ENCODE measurements at regions not wholly inside any gene's neighbourhood (a gene's known extent, or its start where the extent isn't known, plus 50 kb on each side); places are given as distances from the start of the nearest gene placed in this dataset.

- no peak overlapping the region for H3K14ac ChIP-seq (ENCODE audit: low read length)
- no peaks in the 10 kb centered on the region for H3K27me3 ChIP-seq (ENCODE audit: insufficient read depth, low read length)
- no peaks in the 10 kb centered on the region for H3K9me3 ChIP-seq (ENCODE audit: insufficient read depth, low read depth, low read length)
- H2BK120ac ChIP-seq (ENCODE audit: insufficient read depth, low read length, poor library complexity): no peak overlapping the region
- no peak overlapping the region for H2AK5ac ChIP-seq (ENCODE audit: low read length)
- H3K9ac ChIP-seq (ENCODE audit: low read length): no peak overlapping the region
- no peak overlapping the region for H2AFZ ChIP-seq (ENCODE audit: insufficient read depth, low read length, poor library complexity)
- H3K27ac ChIP-seq (ENCODE audit: low read depth, low read length): no peak overlapping the region
- no peak overlapping the region for H3K23ac ChIP-seq (ENCODE audit: low read length)
- H3K36me3 ChIP-seq (ENCODE audit: control insufficient read depth in 1 of 2, insufficient read depth in 2 of 2, low read length in 2 of 2): no peaks in the 10 kb centered on the region
- no peaks in the 10 kb centered on the region for H3K79me2 ChIP-seq (ENCODE audit: control insufficient read depth, insufficient read depth, low read length, poor library complexity)
- H3K4ac ChIP-seq (ENCODE audit: low read depth, low read length): no peak overlapping the region
- no CpG with 5 or more reads among the region's 8 CpGs for WGBS (ENCODE audit: extremely low coverage, insufficient coverage, insufficient read length)
- no peak overlapping the region for H3K4me3 ChIP-seq (ENCODE audit: low read depth, low read length)
- H4K8ac ChIP-seq (ENCODE audit: low read depth, low read length): no peak overlapping the region
- no peak overlapping the region for H3K18ac ChIP-seq (ENCODE audit: low read length)
- no peaks in the 10 kb centered on the region for H3K4me1 ChIP-seq (ENCODE audit: control insufficient read depth in 1 of 2, insufficient read depth in 2 of 2, low read length in 2 of 2)
- no peak overlapping the region for H3K4me2 ChIP-seq (ENCODE audit: low read length)
- H4K91ac ChIP-seq (ENCODE audit: low read depth, low read length): no peak overlapping the region
- no peak overlapping the region for H4K12ac ChIP-seq (ENCODE audit: low read depth, low read length)
- DNase-seq: peak; percentile 15 to 49
- no peak overlapping the region for H2BK5ac ChIP-seq (ENCODE audit: low read depth, low read length, poor library complexity)
- no peaks in the 10 kb centered on the region for H3K79me1 ChIP-seq (ENCODE audit: low read length)
- no peak overlapping the region for H2BK12ac ChIP-seq (ENCODE audit: low read length)
These were observed 197.1 kb upstream of the ARHGAP20 start for GRCh38 chr11:110909336-110909735.

GRCh38 chr11:110908401-110909105, 196.3 kb upstream of the ARHGAP20 start:
- H3K18ac ChIP-seq (ENCODE audit: low read length): no peak overlapping the region
- no peak overlapping the region for H2AFZ ChIP-seq (ENCODE audit: insufficient read depth, low read length, poor library complexity)
- no peak overlapping the region for H4K91ac ChIP-seq (ENCODE audit: low read depth, low read length)
- WGBS (ENCODE audit: extremely low coverage, insufficient coverage, insufficient read length): no CpG with 5 or more reads among the region's 3 CpGs
- H3K27me3 ChIP-seq (ENCODE audit: insufficient read depth, low read length): no peaks in the 10 kb centered on the region
- no peaks in the 10 kb centered on the region for H3K79me1 ChIP-seq (ENCODE audit: low read length)
- no peak overlapping the region for H3K9ac ChIP-seq (ENCODE audit: low read length)
- no peaks in the 10 kb centered on the region for H3K4me1 ChIP-seq (ENCODE audit: control insufficient read depth in 1 of 2, insufficient read depth in 2 of 2, low read length in 2 of 2)
- no peak overlapping the region for H3K14ac ChIP-seq (ENCODE audit: low read length)
- no peak overlapping the region for H4K8ac ChIP-seq (ENCODE audit: low read depth, low read length)
- H3K23ac ChIP-seq (ENCODE audit: low read length): no peak overlapping the region
- no peaks in the 10 kb centered on the region for H3K79me2 ChIP-seq (ENCODE audit: control insufficient read depth, insufficient read depth, low read length, poor library complexity)
- no peak overlapping the region for H2BK120ac ChIP-seq (ENCODE audit: insufficient read depth, low read length, poor library complexity)
- H3K36me3 ChIP-seq (ENCODE audit: control insufficient read depth in 1 of 2, insufficient read depth in 2 of 2, low read length in 2 of 2): no peaks in the 10 kb centered on the region
- H2AK5ac ChIP-seq (ENCODE audit: low read length): no peak overlapping the region
- no peaks in the 10 kb centered on the region for H3K9me3 ChIP-seq (ENCODE audit: insufficient read depth, low read depth, low read length)
- no peak overlapping the region for H3K4me2 ChIP-seq (ENCODE audit: low read length)
- H2BK5ac ChIP-seq (ENCODE audit: low read depth, low read length, poor library complexity): no peak overlapping the region
- no peak overlapping the region for H3K27ac ChIP-seq (ENCODE audit: low read depth, low read length)
- H2BK12ac ChIP-seq (ENCODE audit: low read length): no peak overlapping the region
- no peak overlapping the region for H3K4ac ChIP-seq (ENCODE audit: low read depth, low read length)
- DNase-seq: peak; percentile 58 to 70
- no peak overlapping the region for H3K4me3 ChIP-seq (ENCODE audit: low read depth, low read length)
- H4K12ac ChIP-seq (ENCODE audit: low read depth, low read length): no peak overlapping the region

- Histone ChIP-seq H2AFZ (ENCODE audit: insufficient read depth, low read length, poor library complexity) (no peak overlapping the region), H3K9ac (ENCODE audit: low read length) (no peak overlapping the region), H2BK5ac (ENCODE audit: low read depth, low read length, poor library complexity) (no peak overlapping the region), H3K23ac (ENCODE audit: low read length) (no peak overlapping the region), H3K27me3 (ENCODE audit: insufficient read depth, low read length) (no peaks in the 10 kb centered on the region), H4K12ac (ENCODE audit: low read depth, low read length) (no peak overlapping the region), H3K9me3 (ENCODE audit: insufficient read depth, low read depth, low read length) (no peaks in the 10 kb centered on the region), H3K27ac (ENCODE audit: low read depth, low read length) (no peak overlapping the region), H3K4me3 (ENCODE audit: low read depth, low read length) (no peak overlapping the region), H3K79me2 (ENCODE audit: control insufficient read depth, insufficient read depth, low read length, poor library complexity) (no peaks in the 10 kb centered on the region), H3K79me1 (ENCODE audit: low read length) (no peaks in the 10 kb centered on the region), H3K36me3 (ENCODE audit: control insufficient read depth in 1 of 2, insufficient read depth in 2 of 2, low read length in 2 of 2) (no peaks in the 10 kb centered on the region), H3K4me2 (ENCODE audit: low read length) (no peak overlapping the region), H4K8ac (ENCODE audit: low read depth, low read length) (no peak overlapping the region), H2BK120ac (ENCODE audit: insufficient read depth, low read length, poor library complexity) (no peak overlapping the region), H3K18ac (ENCODE audit: low read length) (no peak overlapping the region), H2BK12ac (ENCODE audit: low read length) (no peak overlapping the region), H3K4ac (ENCODE audit: low read depth, low read length) (no peak overlapping the region), H2AK5ac (ENCODE audit: low read length) (no peak overlapping the region), H4K91ac (ENCODE audit: low read depth, low read length) (no peak overlapping the region), H3K4me1 (ENCODE audit: control insufficient read depth in 1 of 2, insufficient read depth in 2 of 2, low read length in 2 of 2) (no peaks in the 10 kb centered on the region), H3K14ac (ENCODE audit: low read length) (no peak overlapping the region)
- no CpG with 5 or more reads among the region's 1 CpG for WGBS (ENCODE audit: extremely low coverage, insufficient coverage, insufficient read length)
- peak in 1 of 2 donors; percentile 3 for DNase-seq
These were observed 195.4 kb upstream of the ARHGAP20 start for GRCh38 chr11:110907629-110908028.

GRCh38 chr11:110903830-110904229, 191.6 kb upstream of the ARHGAP20 start:
- no peak overlapping the region for H2BK5ac ChIP-seq (ENCODE audit: low read depth, low read length, poor library complexity)
- no peak overlapping the region for H3K18ac ChIP-seq (ENCODE audit: low read length)
- no peak overlapping the region for H4K91ac ChIP-seq (ENCODE audit: low read depth, low read length)
- DNase-seq: no peak
- no peaks in the 10 kb centered on the region for H3K79me2 ChIP-seq (ENCODE audit: control insufficient read depth, insufficient read depth, low read length, poor library complexity)
- no peaks in the 10 kb centered on the region for H3K36me3 ChIP-seq (ENCODE audit: control insufficient read depth in 1 of 2, insufficient read depth in 2 of 2, low read length in 2 of 2)
- H3K9ac ChIP-seq (ENCODE audit: low read length): no peak overlapping the region
- no peak overlapping the region for H3K23ac ChIP-seq (ENCODE audit: low read length)
- H2AFZ ChIP-seq (ENCODE audit: insufficient read depth, low read length, poor library complexity): no peak overlapping the region
- no peak overlapping the region for H4K12ac ChIP-seq (ENCODE audit: low read depth, low read length)
- no peak overlapping the region for H2BK12ac ChIP-seq (ENCODE audit: low read length)
- H3K9me3 ChIP-seq (ENCODE audit: insufficient read depth, low read depth, low read length): no peaks in the 10 kb centered on the region
- H3K4me1 ChIP-seq (ENCODE audit: control insufficient read depth in 1 of 2, insufficient read depth in 2 of 2, low read length in 2 of 2): no peaks in the 10 kb centered on the region
- H2AK5ac ChIP-seq (ENCODE audit: low read length): no peak overlapping the region
- no peak overlapping the region for H3K4ac ChIP-seq (ENCODE audit: low read depth, low read length)
- H3K4me2 ChIP-seq (ENCODE audit: low read length): no peak overlapping the region
- H3K79me1 ChIP-seq (ENCODE audit: low read length): no peaks in the 10 kb centered on the region
- no CpG with 5 or more reads among the region's 5 CpGs for WGBS (ENCODE audit: extremely low coverage, insufficient coverage, insufficient read length)
- H2BK120ac ChIP-seq (ENCODE audit: insufficient read depth, low read length, poor library complexity): no peak overlapping the region
- no peak overlapping the region for H4K8ac ChIP-seq (ENCODE audit: low read depth, low read length)
- no peaks in the 10 kb centered on the region for H3K27me3 ChIP-seq (ENCODE audit: insufficient read depth, low read length)
- H3K14ac ChIP-seq (ENCODE audit: low read length): no peak overlapping the region
- H3K27ac ChIP-seq (ENCODE audit: low read depth, low read length): no peak overlapping the region
- H3K4me3 ChIP-seq (ENCODE audit: low read depth, low read length): no peak overlapping the region
